HG03571 (cell line): ENCODE measurements at regions not wholly inside any gene's neighbourhood (a gene's known extent, or its start where the extent isn't known, plus 50 kb on each side); places are given as distances from the start of the nearest gene placed in this dataset.
"Not testable (repeated sequence)": the region's sequence is repeated elsewhere in the genome, so short reads cannot be mapped to it uniquely, and the experiment has no call there.

Experiments used
- ATAC-seq: cut with Tn5 transposase; IDR thresholded peaks from one replicate; pipeline ENCODE4 v1.9.1; 2021; ENCODE audit not compliant: unreplicated experiment

- ATAC-seq = no peak
These were observed 499.9 kb downstream of the ZEB2 start for GRCh38 chr2:144020047-144020446.

- no peak for ATAC-seq
These were observed 504.2 kb downstream of the ZEB2 start for GRCh38 chr2:144015655-144016245.

GRCh38 chr2:144015036-144015435, 504.9 kb downstream of the ZEB2 start:
- ATAC-seq = no peak

- no peak for ATAC-seq
These were observed 505.8 kb downstream of the ZEB2 start for GRCh38 chr2:144014103-144014502.

- no peak for ATAC-seq
These were observed 507.6 kb downstream of the ZEB2 start for GRCh38 chr2:144012304-144012703.

GRCh38 chr2:144011553-144011952, 508.4 kb downstream of the ZEB2 start:
- no peak for ATAC-seq

- no peak for ATAC-seq
These were observed 508.8 kb downstream of the ZEB2 start for GRCh38 chr2:144011098-144011497.

- no peak for ATAC-seq
These were observed 509.7 kb downstream of the ZEB2 start for GRCh38 chr2:144010096-144010836.

GRCh38 chr2:144006139-144006538, 513.8 kb downstream of the ZEB2 start:
- ATAC-seq = no peak

- no peak for ATAC-seq
These were observed 515.2 kb downstream of the ZEB2 start for GRCh38 chr2:144004742-144005141.

GRCh38 chr2:144003460-144004075, 516.4 kb downstream of the ZEB2 start:
- no peak for ATAC-seq

GRCh38 chr2:143996974-143997373, 522.9 kb downstream of the ZEB2 start:
- ATAC-seq = no peak

- no peak for ATAC-seq
These were observed 525.0 kb downstream of the ZEB2 start for GRCh38 chr2:143994961-143995360.

- ATAC-seq = not testable (repeated sequence)
These were observed 528.3 kb downstream of the ZEB2 start for GRCh38 chr2:143991596-143991995.

- no peak for ATAC-seq
These were observed 531.8 kb downstream of the ZEB2 start for GRCh38 chr2:143988082-143988481.

GRCh38 chr2:143981428-143981827, 538.5 kb downstream of the ZEB2 start:
- ATAC-seq = no peak

- no peak for ATAC-seq
These were observed 542.6 kb downstream of the ZEB2 start for GRCh38 chr2:143977356-143977755.

GRCh38 chr2:143975216-143975615, 544.7 kb downstream of the ZEB2 start:
- ATAC-seq = no peak

GRCh38 chr2:143974262-143974661, 545.7 kb downstream of the ZEB2 start:
- no peak for ATAC-seq

- ATAC-seq = no peak
These were observed 551.1 kb downstream of the ZEB2 start for GRCh38 chr2:143968860-143969259.

GRCh38 chr2:143968360-143968759, 551.6 kb downstream of the ZEB2 start:
- no peak for ATAC-seq

- ATAC-seq = no peak
These were observed 554.3 kb downstream of the ZEB2 start for GRCh38 chr2:143965493-143966164.
